Retinal pigment epithelial cell (primary cell): ENCODE measurements at regions not wholly inside any gene's neighbourhood (a gene's known extent, or its start where the extent isn't known, plus 50 kb on each side); places are given as distances from the start of the nearest gene placed in this dataset.

Experiments
- DNase-seq: peaks from one replicate; pipeline ENCODE4 v3.0.0-alpha.2; 2010; ENCODE audit warnings: low read depth
- H3K4me3 ChIP-seq: 2 replicates; pipeline ENCODE4 v1.5.1; 2011; ENCODE audit warnings: mild to moderate bottlenecking, low read length, control low read depth, moderate library complexity
- CTCF ChIP-seq: conservative IDR thresholded peaks from 2 replicates; pipeline ENCODE4 v1.5.1; 2011; ENCODE audit warnings: low read depth, low read length, control low read depth, inconsistent platforms

DNA sequence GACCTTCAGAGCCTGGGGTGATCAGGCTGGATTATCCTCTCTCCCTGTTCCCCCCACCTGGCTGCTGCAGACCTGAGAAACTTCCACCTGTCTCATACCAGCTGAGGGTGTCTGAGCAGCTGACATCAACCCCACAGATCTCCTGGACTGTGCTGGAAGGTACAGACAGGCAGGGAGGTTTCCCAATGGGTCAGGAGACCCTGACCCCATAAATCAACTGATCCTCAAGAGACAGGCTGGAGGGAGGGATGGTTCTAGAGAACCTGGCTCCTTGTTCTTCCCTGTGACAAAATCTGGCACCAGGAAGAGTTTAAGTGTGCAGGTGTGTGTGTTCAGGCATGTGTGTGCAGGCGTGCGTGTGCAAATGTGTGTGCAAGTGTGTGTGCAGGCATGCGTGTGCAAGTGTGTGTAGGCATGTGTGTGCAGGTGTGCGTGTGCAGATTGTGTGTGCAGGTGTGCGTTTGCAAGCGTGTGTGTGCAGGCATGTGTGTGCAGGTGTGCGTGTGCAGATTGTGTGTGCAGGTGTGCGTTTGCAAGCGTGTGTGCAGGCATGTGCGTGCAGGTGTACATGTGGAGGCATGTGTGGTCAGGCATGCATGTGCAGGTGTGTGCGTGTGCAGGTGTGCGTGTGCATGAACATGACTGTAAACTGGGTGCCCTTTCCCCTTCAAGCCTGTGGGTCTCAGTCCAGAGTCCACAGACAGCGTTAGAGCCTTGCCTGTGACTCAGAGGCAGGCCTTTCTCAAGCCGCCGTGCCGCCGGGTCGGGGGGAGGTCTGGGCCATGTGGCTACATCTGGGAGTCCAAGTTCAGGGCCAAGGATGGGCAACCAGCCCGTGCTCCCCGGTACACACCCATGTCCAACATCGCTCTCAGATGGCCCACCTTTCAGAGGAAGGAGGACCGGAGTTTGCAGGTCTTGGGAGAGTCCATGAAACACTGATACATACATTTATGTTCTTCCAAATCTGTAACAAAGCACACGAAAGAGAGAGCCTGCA lies 50.1 kb upstream of the ELN start:
- DNase-seq, result no peak
- no peak overlapping the region for H3K4me3 ChIP-seq
- TF ChIP-seq CTCF, result no peak
